ENCODE measurements at regions not wholly inside any gene's neighbourhood (a gene's known extent, or its start where the extent isn't known, plus 50 kb on each side); places are given as distances from the start of the nearest gene placed in this dataset.

DNA sequence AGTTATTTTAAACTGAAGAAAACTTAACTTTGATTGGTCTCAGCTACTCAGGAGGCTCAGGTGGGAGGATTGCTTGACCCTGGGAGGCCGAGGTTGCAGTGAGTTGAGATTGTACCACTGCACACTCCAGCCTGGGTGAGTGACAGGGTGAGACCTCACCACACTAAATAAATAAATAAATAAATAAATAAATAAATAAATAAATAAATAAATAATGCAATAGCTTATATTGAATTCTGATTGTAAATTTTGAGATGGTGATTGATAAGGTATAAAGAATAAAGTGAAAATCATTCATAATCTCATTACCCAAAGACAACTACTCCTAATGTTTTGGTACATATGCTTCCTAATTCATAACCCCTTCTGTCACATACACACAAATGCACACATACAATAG is 58.1 kb downstream of the TUBA3C start (continued):
- TF ChIP-seq ZNF658 (tag by site-specific recombination; IDR thresholded peaks at IDR 0.05) (no peak), ZFP41 (tag by site-specific recombination; IDR thresholded peaks at IDR 0.05; ENCODE audit: borderline replicate concordance) (no peak), ZNF426 (tag by site-specific recombination; IDR thresholded peaks at IDR 0.05) (peak; percentile 60), ZBTB8A (tag by site-specific recombination; IDR thresholded peaks at IDR 0.05) (peak; percentile 47; the same call in 1 of the 2 replicates), ZNF155 (tag by site-specific recombination; IDR thresholded peaks at IDR 0.05) (no peak), ZNF324 (tag by site-specific recombination; IDR thresholded peaks at IDR 0.05) (no peak), GLI4 (tag by site-specific recombination; IDR thresholded peaks at IDR 0.05) (no peak), ZNF416 (tag by site-specific recombination; IDR thresholded peaks at IDR 0.05) (no peak), ZNF211 (tag by site-specific recombination; IDR thresholded peaks at IDR 0.05; ENCODE audit: low read depth) (no peak), ZNF174 (tag by site-specific recombination; IDR thresholded peaks at IDR 0.05) (no peak), MZF1 (tag by site-specific recombination; IDR thresholded peaks at IDR 0.05; ENCODE audit: borderline replicate concordance) (no peak), SP2 (tag by site-specific recombination; IDR thresholded peaks at IDR 0.05) (no peak), ZNF521 (tag by site-specific recombination; IDR thresholded peaks at IDR 0.05) (no peak), ZNF433 (tag by site-specific recombination; IDR thresholded peaks at IDR 0.05; ENCODE audit: low read depth) (0 out of 2 replicates have a peak, but pooled peaks have one; percentile 17), ZNF791 (tag by site-specific recombination; IDR thresholded peaks at IDR 0.05) (no peak), ZIC2 (tag by site-specific recombination; IDR thresholded peaks at IDR 0.05) (no peak), ZNF558 (tag by site-specific recombination; IDR thresholded peaks at IDR 0.05) (no peak), ZNF133 (tag by site-specific recombination; IDR thresholded peaks at IDR 0.05) (no peak), GLI2 (tag by site-specific recombination; IDR thresholded peaks at IDR 0.05; ENCODE audit: borderline replicate concordance, low read depth) (no peak), ZNF2 (tag by site-specific recombination; IDR thresholded peaks at IDR 0.05) (no peak), ZNF423 (tag by site-specific recombination; IDR thresholded peaks at IDR 0.05) (no peak), ZNF223 (tag by site-specific recombination; IDR thresholded peaks at IDR 0.05) (no peak), ZNF530 (tag by site-specific recombination; IDR thresholded peaks at IDR 0.05; ENCODE audit: low read depth) (no peak)
- TF ChIP-seq, protein P1, sequence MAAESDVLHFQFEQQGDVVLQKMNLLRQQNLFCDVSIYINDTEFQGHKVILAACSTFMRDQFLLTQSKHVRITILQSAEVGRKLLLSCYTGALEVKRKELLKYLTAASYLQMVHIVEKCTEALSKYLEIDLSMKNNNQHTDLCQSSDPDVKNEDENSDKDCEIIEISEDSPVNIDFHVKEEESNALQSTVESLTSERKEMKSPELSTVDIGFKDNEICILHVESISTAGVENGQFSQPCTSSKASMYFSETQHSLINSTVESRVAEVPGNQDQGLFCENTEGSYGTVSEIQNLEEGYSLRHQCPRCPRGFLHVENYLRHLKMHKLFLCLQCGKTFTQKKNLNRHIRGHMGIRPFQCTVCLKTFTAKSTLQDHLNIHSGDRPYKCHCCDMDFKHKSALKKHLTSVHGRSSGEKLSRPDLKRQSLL (tag by site-specific recombination; IDR thresholded peaks at IDR 0.05): no peak
- TF ChIP-seq, protein P2, sequence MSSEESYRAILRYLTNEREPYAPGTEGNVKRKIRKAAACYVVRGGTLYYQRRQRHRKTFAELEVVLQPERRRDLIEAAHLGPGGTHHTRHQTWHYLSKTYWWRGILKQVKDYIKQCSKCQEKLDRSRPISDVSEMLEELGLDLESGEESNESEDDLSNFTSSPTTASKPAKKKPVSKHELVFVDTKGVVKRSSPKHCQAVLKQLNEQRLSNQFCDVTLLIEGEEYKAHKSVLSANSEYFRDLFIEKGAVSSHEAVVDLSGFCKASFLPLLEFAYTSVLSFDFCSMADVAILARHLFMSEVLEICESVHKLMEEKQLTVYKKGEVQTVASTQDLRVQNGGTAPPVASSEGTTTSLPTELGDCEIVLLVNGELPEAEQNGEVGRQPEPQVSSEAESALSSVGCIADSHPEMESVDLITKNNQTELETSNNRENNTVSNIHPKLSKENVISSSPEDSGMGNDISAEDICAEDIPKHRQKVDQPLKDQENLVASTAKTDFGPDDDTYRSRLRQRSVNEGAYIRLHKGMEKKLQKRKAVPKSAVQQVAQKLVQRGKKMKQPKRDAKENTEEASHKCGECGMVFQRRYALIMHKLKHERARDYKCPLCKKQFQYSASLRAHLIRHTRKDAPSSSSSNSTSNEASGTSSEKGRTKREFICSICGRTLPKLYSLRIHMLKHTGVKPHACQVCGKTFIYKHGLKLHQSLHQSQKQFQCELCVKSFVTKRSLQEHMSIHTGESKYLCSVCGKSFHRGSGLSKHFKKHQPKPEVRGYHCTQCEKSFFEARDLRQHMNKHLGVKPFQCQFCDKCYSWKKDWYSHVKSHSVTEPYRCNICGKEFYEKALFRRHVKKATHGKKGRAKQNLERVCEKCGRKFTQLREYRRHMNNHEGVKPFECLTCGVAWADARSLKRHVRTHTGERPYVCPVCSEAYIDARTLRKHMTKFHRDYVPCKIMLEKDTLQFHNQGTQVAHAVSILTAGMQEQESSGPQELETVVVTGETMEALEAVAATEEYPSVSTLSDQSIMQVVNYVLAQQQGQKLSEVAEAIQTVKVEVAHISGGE (tag by site-specific recombination; conservative IDR thresholded peaks at IDR 0.05; ENCODE audit: low read depth): peak; percentile 49
- TF ChIP-seq, protein P3, sequence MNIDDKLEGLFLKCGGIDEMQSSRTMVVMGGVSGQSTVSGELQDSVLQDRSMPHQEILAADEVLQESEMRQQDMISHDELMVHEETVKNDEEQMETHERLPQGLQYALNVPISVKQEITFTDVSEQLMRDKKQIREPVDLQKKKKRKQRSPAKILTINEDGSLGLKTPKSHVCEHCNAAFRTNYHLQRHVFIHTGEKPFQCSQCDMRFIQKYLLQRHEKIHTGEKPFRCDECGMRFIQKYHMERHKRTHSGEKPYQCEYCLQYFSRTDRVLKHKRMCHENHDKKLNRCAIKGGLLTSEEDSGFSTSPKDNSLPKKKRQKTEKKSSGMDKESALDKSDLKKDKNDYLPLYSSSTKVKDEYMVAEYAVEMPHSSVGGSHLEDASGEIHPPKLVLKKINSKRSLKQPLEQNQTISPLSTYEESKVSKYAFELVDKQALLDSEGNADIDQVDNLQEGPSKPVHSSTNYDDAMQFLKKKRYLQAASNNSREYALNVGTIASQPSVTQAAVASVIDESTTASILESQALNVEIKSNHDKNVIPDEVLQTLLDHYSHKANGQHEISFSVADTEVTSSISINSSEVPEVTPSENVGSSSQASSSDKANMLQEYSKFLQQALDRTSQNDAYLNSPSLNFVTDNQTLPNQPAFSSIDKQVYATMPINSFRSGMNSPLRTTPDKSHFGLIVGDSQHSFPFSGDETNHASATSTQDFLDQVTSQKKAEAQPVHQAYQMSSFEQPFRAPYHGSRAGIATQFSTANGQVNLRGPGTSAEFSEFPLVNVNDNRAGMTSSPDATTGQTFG (tag by site-specific recombination; IDR thresholded peaks at IDR 0.05; ENCODE audit: borderline replicate concordance): no peak
- TF ChIP-seq, protein P4, sequence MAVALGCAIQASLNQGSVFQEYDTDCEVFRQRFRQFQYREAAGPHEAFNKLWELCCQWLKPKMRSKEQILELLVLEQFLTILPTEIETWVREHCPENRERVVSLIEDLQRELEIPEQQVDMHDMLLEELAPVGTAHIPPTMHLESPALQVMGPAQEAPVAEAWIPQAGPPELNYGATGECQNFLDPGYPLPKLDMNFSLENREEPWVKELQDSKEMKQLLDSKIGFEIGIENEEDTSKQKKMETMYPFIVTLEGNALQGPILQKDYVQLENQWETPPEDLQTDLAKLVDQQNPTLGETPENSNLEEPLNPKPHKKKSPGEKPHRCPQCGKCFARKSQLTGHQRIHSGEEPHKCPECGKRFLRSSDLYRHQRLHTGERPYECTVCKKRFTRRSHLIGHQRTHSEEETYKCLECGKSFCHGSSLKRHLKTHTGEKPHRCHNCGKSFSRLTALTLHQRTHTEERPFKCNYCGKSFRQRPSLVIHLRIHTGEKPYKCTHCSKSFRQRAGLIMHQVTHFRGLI (tag by site-specific recombination; IDR thresholded peaks at IDR 0.05): no peak
- TF ChIP-seq, protein P5, sequence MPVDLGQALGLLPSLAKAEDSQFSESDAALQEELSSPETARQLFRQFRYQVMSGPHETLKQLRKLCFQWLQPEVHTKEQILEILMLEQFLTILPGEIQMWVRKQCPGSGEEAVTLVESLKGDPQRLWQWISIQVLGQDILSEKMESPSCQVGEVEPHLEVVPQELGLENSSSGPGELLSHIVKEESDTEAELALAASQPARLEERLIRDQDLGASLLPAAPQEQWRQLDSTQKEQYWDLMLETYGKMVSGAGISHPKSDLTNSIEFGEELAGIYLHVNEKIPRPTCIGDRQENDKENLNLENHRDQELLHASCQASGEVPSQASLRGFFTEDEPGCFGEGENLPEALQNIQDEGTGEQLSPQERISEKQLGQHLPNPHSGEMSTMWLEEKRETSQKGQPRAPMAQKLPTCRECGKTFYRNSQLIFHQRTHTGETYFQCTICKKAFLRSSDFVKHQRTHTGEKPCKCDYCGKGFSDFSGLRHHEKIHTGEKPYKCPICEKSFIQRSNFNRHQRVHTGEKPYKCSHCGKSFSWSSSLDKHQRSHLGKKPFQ (tag by site-specific recombination; IDR thresholded peaks at IDR 0.05): no peak
- TF ChIP-seq, protein P6, sequence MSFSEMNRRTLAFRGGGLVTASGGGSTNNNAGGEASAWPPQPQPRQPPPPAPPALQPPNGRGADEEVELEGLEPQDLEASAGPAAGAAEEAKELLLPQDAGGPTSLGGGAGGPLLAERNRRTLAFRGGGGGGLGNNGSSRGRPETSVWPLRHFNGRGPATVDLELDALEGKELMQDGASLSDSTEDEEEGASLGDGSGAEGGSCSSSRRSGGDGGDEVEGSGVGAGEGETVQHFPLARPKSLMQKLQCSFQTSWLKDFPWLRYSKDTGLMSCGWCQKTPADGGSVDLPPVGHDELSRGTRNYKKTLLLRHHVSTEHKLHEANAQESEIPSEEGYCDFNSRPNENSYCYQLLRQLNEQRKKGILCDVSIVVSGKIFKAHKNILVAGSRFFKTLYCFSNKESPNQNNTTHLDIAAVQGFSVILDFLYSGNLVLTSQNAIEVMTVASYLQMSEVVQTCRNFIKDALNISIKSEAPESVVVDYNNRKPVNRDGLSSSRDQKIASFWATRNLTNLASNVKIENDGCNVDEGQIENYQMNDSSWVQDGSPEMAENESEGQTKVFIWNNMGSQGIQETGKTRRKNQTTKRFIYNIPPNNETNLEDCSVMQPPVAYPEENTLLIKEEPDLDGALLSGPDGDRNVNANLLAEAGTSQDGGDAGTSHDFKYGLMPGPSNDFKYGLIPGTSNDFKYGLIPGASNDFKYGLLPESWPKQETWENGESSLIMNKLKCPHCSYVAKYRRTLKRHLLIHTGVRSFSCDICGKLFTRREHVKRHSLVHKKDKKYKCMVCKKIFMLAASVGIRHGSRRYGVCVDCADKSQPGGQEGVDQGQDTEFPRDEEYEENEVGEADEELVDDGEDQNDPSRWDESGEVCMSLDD (tag by site-specific recombination; IDR thresholded peaks at IDR 0.05): no peak

Measured in HEK293 (cell line).